GM21367 (cell line): ENCODE measurements at regions not wholly inside any gene's neighbourhood (a gene's known extent, or its start where the extent isn't known, plus 50 kb on each side); places are given as distances from the start of the nearest gene placed in this dataset.
"Not testable (repeated sequence)": the region's sequence is repeated elsewhere in the genome, so short reads cannot be mapped to it uniquely, and the experiment has no call there.

Source experiments
- ATAC-seq: cut with Tn5 transposase; IDR thresholded peaks from one replicate; pipeline ENCODE4 v1.9.1; 2021; ENCODE audit not compliant: unreplicated experiment

- no peak for ATAC-seq
Measured at GRCh38 chr5:96209829-96210228, 223.2 kb downstream of the PCSK1 start.

- no peak for ATAC-seq
Measured at GRCh38 chr5:96207420-96207819, 225.6 kb downstream of the PCSK1 start.

GRCh38 chr5:96203761-96204160 is 229.3 kb downstream of the PCSK1 start:
- no peak for ATAC-seq

GRCh38 chr5:96201503-96201902 is 231.5 kb downstream of the PCSK1 start:
- no peak for ATAC-seq

- no peak for ATAC-seq
Measured at GRCh38 chr5:96200641-96201040, 232.4 kb downstream of the PCSK1 start.

- no peak for ATAC-seq
Measured at GRCh38 chr5:96199713-96200183, 233.3 kb downstream of the PCSK1 start.

- ATAC-seq = no peak
Measured at GRCh38 chr5:96198356-96199058, 234.5 kb downstream of the PCSK1 start.

- not testable (repeated sequence) for ATAC-seq
Measured at GRCh38 chr5:96197767-96198166, 235.3 kb downstream of the PCSK1 start.

GRCh38 chr5:96197347-96197746 is 235.7 kb upstream of the ELL2 start:
- no peak for ATAC-seq

- ATAC-seq = no peak
Measured at GRCh38 chr5:96196890-96197289, 235.2 kb upstream of the ELL2 start.

- no peak for ATAC-seq
Measured at GRCh38 chr5:96196407-96196806, 234.8 kb upstream of the ELL2 start.

GRCh38 chr5:96195123-96195522 is 233.5 kb upstream of the ELL2 start:
- ATAC-seq = no peak

GRCh38 chr5:96194593-96194992 is 232.9 kb upstream of the ELL2 start:
- ATAC-seq = no peak

GRCh38 chr5:96193946-96194345 is 232.3 kb upstream of the ELL2 start:
- no peak for ATAC-seq

- no peak for ATAC-seq
Measured at GRCh38 chr5:96189987-96190386, 228.3 kb upstream of the ELL2 start.

- ATAC-seq = no peak
Measured at GRCh38 chr5:96189028-96189826, 227.6 kb upstream of the ELL2 start.

GRCh38 chr5:96187309-96188027 is 225.8 kb upstream of the ELL2 start:
- no peak for ATAC-seq

GRCh38 chr5:96184510-96184909 is 222.9 kb upstream of the ELL2 start:
- not testable (repeated sequence) for ATAC-seq

GRCh38 chr5:96180684-96181435 is 219.2 kb upstream of the ELL2 start:
- ATAC-seq = no peak

- ATAC-seq = peak; percentile 63
Measured at GRCh38 chr5:96177303-96177869, 215.7 kb upstream of the ELL2 start.

- no peak for ATAC-seq
Measured at GRCh38 chr5:96176022-96176421, 214.4 kb upstream of the ELL2 start.
